DMS114 treated with DMSO at 0.1 percent for 48 hours (cell line): ENCODE measurements at regions not wholly inside any gene's neighbourhood (a gene's known extent, or its start where the extent isn't known, plus 50 kb on each side); places are given as distances from the start of the nearest gene placed in this dataset.

Experiments used
- DNase-seq: peaks from one replicate; lab custom pipeline; 2025; ENCODE audit not compliant: unreplicated experiment; lab: John Stamatoyannopoulos, UW

DNA sequence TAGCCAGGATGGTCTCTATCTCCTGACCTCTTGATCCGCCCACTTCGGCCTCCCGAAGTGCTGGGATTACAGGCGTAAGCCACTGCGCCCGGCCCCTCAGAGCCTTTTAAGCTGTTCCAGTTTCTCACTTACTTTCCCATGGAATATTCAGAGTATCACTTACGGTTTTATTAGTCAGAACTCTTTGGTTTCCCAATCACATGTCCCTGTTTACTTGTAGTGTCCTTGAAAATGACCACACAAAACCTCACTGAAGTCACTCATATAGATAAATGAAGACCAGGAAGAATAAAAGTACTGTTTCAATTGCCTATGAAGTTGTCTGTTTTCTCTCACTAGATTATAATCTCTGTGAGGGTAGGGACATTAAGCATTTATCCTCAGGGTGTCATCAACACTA is 217.2 kb upstream of the HCCS start:
- no peak for DNase-seq

DNA sequence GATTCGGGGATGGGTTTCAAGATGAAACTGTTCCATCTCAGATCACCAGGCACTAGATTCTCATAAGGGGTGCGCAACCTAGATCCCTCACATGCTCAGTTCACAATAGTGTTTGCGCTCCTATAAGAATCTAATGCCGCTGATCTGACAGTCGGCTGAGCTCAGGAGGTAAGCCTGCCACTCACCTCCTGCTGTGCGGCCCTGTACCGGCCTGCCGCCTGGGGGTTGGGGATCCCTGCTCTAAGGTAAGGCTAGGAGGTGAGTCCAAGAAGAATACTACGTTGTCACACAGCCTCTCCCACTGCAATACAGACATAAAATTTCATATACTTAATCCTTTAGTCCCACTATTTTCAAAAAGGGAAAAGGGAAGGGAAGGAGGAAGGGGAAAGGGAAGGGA is 213.4 kb upstream of the HCCS start:
- DNase-seq = no peak

DNA sequence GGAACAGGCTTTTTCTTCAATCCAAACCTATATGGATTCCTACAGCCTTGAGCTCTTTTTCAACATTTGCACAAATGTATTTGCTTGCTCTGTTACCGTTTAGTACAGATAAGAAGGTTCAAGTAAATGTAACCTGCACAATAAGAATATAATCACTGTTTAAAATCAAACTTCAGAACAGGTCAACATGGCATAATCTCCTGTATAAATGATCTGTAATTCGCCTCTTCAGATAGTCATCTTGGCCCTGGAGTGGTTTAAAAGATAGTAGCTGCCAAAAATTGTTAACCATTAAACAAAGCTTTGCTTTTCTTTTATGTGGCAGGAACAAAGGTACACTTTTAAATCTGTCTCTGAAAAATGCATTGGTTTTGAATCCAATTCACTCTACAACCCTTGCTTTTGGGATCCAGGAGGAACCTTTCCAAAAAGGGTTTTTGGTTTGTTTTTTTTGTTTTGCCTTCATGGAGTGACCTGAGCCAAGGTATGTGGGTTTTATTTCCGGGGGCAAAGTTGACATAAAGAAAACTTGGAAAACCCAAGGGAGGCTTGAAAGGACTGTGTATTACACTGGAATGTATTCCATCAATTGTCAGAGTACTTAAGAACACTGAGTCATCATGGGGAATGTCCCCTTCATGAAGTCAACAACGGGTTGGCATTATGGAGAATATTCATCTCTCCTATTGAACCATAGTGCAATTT is 210.4 kb upstream of the HCCS start:
- no peak for DNase-seq

DNA sequence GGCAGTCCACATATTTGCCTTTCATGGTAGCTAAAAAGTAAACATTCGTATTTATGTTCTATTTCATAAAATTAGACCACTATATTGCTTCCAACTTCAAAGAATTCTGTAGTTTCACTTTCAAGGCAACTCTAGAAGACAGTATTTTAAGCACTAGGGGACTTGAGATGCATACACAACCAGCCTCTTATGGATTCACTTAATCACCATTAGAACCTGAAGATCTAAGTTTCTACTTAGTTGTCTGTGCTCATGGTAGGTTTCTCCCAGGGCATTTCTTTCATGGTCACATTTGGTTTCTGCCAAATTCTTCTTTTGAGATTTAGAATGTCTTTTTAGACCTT is 209.9 kb upstream of the HCCS start:
- no peak for DNase-seq

DNA sequence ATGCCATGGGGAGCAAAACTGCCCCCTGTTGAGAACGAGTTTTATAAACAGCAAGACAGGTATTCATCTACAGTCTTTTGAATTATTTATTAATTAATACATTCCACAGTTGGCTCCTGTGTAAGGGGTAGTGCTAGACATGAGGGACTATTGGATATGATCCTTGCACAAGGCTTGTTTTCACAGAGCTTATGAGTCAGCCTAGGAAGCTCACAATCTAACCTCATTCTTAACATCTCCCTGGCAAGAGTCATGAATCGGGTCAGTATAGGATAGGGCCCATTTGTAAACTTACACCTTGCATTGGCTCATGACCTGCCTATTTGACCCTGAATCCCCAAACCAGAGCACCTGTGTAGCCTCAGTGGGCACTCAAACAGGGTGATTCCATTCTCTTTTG is 209.1 kb upstream of the HCCS start:
- DNase-seq = no peak

DNA sequence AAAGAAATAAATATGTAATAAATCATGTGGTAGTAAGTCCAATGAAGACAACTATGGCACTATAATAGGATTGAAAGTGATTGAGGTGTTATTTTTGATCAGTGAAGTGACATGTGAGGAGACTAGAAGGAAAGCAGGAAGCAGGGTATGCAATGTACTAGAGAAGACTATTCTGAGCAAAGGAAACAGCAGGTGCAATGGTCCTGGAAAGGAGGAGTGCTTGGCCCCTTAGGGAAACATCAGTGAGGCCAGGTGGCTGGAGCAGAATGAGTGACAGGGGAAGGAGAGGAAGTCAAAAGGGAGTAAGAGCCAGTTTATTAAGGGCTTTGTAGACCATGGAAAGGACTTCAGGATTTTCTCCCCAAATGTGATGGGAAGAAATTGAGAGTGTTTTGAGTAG is 207.6 kb upstream of the HCCS start:
- DNase-seq = no peak

DNA sequence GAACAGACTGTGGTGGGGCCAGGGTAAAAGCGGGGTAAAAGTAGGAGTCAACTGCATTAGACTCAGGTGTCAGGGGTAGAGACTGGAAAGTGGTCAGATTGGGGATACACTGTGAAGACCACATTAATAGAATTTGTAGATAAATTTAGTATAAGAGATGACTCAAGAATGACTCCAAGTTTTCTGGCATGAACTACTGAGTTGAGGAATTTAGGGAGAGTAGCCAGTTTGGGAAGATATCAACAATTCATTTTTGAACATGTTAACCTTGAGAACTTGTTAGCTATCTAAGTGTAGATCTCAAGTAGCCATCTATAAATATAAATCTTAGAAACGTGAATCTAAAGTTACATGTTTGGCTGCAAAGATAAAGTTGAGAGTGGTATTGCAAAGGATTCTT is 206.9 kb upstream of the HCCS start:
- no peak for DNase-seq

DNA sequence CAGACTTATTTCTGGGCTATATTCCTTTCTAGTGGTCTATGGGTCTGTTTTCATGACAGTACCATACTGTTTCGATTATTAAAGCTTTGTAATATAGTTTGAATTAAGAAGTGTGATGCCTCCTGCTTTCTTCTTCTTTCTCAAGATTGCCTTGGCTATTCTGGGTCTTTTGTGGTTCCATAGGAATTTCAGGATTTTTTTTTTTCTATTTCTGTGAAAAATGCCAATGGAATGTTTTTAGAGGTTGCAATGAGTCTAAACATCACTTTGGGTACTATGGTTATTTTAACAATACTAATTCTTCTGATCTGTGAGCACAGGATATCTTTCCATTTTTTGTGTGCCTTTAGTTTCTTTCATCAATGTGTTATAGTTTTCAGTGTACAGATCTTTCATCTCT is 204.3 kb upstream of the HCCS start:
- DNase-seq = no peak

DNA sequence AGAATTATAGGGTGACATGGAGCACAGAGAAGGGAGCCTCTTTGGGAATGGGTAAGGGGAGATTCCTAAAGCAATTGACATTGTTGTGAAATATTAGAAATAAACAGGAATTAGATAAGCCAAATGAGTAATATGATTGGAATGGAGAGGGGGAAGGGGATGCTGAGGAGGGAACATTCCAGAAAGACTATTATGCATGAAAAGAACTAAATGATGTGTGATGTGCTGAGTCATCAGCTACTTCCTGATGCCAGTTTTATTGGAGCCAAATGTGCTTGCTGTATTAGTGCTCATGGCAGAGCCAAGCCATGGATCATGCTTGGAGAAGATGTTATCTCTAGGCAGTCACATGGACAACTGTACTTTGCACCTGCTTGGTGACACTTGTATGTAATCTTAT is 189.0 kb upstream of the HCCS start:
- no peak for DNase-seq

DNA sequence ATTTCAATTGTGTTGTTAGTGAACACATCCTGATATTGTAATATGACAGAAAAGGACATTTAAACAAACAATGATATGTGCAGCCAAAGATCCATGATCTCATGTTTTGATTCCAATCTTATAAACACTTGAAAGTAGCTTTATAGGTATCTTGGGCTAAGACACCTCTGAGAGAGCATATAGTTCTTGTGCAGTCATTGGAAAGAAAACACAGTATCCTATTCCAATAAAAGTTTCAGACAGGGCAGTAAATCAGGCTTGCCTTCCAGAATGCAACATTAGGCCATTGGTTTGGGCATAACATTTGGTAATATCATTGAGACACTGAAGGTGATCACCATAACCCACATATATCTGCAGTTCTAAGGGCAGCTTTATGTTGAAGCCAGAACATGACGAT is 188.3 kb upstream of the HCCS start:
- no peak for DNase-seq

DNA sequence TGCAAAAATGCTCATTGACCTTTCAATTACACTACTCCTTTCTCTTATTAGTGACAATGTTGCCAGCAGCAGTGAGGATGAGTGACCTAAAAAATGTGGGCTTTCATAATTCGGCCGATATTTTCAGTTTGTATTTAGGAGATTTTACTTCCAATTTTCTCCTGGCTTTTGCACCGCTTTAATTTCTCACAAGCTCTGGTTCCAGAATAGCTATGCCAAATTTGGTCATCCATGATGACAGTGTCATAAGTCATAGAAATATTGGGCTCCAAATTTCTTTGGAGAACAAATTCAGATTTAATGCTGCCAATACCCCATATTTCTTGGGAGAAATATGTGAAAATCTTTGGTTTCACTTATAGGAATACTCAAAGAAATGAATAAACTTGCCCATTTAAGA is 187.7 kb upstream of the HCCS start:
- no peak for DNase-seq

DNA sequence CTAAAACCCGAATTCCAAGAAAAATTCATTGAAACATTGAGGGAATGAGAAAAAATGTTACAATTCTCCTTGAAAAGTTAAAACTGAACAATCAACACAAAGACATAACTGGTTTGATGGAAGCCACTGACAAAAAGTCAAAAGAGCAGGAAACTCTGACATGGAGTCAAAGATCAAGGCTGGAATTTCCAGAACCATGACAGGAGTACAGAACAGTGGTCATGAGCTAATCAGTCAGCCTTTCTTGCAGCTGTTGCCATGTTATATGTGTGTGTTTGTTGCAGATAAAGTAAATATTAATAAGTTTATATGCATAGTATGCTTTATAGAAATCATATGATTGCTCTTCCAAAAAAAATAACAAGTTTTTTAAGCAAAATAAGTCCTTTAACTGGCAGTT is 184.7 kb upstream of the HCCS start:
- DNase-seq = no peak

DNA sequence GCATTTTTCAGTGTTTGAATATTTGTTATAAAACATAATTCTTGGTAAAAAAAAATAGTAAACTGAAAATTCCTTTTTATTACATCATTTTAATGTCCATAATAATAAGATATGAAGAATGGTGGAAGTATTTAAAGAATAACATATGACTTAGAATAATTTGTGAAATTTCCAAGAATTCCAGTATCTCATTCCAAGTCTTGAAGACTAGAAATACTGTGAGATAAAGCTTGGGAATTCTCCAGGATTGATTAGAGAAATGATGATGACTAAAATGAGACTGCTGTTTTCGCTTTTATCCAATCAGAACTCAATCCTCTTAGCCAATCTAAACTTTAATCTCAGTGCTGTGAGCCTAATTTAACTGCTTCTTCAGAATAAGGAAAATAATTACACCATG is 184.2 kb upstream of the HCCS start:
- no peak for DNase-seq

DNA sequence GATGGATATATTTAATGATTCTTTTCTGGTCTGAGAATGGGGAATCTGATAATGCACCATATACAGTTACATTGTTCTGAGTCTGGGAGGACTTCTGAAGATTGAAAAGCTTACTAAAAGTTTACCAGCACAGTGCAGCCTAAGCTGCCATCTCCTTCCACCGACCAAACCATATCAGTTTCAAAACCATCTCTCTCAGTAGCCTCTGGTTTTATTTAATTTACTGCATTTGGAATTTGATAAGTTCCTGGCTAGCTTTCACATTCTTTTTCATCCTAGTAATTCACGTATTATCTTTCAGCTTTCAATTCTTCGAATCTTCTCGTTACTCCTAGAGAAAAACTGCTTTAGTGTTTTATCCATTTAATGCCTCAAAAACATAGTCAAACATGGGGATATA is 181.4 kb upstream of the HCCS start:
- DNase-seq = no peak

DNA sequence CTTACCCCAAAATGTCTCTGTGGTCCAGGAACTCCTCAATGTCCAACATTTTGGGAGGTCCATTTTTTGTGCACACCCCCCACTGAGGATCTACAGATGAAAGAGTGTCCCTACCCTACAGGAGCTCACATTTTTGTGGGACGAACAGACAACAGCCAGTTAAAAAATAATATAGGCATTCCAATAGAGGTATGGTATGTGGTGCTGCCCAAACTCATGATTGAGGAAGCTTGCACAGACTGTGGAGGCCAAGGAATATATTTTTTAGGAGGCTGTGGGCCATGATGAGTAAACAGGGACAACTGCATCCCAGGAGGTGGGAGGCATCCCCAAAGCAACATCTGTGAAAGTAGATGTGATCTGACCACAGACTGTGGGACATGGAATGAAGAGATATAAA is 181.0 kb upstream of the HCCS start:
- DNase-seq = no peak

DNA sequence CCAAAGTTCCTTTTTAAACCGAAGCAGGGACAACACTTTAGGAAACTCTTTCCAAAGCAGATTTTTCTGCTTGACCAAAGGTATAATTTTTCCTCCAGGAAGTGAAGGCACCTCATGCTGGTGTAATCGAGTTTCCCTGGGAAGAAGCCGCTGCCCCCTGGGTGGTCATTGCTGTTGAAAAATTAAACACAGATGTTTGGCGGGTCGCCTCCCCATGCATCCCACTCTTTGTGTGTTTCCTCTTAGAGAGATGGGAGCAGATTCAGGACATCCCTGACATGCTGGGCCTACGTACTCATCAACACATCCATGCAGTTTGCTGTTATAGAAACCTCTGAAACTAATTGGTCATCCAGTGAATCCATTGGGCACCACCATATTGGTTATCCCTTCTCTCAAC is 179.2 kb upstream of the HCCS start:
- no peak for DNase-seq

DNA sequence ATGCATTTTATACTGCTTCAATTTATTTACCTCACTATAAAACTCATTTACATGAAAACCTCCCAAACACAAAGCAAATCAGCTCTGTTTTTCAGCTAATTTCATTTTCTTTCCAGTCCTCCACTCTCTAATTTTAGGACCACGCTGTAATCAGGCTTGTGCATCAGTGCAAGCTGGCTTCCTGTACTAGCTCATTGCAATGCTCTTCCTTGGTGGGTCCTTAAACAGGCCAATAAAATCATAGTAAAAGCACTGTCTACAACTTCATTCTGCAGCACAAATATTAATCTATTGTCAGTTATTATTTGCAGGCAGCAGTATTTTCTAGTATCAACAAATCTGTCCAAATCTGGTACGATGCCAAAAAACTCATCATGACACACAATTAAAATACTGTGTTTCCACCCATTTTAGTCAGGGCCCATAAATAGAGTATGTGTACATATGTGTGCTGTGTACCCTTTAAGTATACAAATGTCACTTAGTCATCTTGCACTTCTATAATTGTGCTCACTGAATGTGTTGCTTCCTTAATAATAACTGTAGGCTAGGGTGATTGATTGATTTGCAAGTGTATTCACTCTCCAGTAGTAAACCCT is 178.2 kb upstream of the HCCS start:
- no peak for DNase-seq

DNA sequence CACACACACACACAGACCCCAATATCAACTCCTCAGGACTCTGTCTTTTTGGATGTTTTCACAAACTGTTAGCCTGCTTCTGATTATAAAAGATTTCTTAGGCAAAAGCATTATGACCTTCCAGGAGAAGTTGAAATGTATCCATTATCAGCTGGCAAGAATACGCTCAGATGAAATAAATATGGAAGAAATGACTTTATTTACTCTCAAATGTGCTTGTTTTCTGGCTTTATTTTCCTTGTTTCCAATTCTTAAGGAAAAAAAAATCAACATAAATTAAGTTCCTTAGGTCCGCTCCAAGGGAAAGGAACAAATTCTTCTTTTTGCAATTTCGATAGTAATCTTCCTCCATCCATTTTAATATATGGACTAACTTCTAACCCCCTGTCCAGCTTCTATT is 175.6 kb upstream of the HCCS start:
- DNase-seq = no peak

DNA sequence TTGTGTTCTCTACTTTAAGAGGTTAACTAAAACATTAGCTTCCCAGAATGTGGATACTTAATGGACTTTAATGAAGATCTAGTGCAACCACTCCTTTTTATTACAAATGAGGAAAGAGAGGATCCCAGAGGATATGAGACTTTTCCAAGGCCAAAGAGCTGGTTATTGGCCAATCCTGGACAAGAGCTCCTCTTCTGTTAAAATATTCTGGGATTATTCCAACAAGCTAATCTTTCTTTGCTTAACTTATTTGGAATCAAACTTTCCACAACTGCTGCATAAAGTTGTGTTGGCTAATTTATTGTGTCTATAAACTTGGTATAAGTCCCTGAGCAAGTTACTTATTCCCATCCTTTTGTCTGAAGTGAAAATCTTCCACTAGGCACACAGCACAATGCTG is 174.2 kb upstream of the HCCS start:
- no peak for DNase-seq

DNA sequence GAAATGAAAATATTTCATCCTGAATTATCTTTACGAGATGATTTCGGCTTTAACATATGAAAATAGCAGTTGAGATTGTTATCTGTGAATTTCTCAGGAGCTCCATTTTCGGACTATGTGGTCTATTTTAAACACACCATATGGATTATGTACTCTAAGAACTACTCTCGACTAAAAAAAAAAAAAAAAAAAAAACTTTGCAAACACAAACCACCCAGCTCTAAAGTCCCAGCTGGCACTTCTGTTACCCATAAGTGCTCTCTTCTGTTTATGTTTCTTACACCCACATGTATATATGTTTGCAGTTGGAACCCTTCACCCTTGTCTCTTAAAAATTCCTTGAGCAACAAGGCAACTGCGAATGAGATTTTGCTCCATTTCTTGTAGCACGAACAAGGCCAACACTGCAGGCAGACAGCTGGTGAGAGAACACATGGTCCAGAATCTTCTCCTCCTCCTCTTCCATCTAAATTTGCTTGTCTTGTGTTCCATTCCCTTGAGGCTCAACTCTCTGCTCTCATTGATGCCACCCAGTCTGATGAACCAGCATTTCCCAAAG is 172.7 kb upstream of the HCCS start:
- DNase-seq = no peak

DNA sequence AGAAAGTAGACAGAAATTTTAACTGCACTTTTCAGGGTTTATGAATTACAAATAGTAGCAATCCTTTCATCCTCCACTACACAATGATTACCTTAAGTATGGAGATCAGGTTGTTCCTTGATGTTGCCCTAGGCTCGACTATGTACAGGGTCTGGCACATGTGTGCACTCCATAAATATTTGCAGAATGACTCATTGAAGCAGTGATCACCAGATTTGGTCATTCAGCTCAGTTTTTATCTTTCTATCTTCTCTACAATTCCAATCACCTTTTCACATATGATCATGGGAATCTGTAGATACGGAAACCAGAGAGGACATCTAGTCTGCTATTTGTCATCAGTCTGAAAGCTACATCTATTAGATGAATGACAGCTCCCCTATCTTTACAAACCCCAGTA is 171.7 kb upstream of the HCCS start:
- no peak for DNase-seq

DNA sequence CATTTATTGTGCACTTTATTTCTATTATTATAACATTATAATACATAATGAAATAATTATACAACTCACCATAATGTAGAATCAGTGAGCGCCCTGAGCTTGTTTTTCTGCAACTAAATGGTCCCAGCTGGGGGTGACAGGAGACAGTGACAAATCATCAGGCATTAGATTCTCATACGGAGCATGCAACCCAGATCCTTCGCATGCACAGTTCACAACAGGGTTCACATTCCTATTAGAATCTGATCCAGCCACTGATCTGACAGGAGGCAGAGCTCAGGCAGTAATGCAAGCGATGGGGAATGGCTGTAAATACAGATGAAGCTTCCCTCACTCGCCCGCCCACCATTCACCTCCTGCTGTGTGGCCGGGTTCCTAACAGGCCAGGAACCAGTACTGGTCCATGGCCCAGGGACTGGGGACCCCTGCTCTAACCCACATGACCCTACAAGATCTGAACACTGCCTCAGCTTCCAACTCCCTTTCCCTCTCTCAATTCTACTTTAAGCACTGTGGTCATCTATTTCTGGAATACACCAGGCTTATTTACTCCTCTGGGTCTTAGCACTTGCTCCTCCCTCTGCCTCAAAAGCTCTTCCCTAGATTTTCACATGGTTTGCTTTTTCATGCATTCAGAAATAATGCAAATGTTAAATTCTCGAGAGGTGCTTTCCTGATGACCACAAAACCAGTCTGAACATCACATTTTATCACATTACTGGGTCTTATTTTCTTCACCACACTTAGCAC is 166.8 kb upstream of the HCCS start:
- DNase-seq = no peak
